NCI-H1436 treated with DMSO at 0.1 percent for 48 hours (cell line): ENCODE measurements at regions not wholly inside any gene's neighbourhood (a gene's known extent, or its start where the extent isn't known, plus 50 kb on each side); places are given as distances from the start of the nearest gene placed in this dataset.
"Not testable (repeated sequence)": the region's sequence is repeated elsewhere in the genome, so short reads cannot be mapped to it uniquely, and the experiment has no call there.

Experiments used
- DNase-seq: peaks from one replicate; lab custom pipeline; 2025; lab: John Stamatoyannopoulos, UW

GRCh38 chr5:4019009-4019769 lies 423.6 kb downstream of the IRX1 start:
- no peak for DNase-seq

- DNase-seq: no peak
These were observed 424.2 kb downstream of the IRX1 start for GRCh38 chr5:4019841-4020240.

GRCh38 chr5:4020400-4020799 lies 424.8 kb downstream of the IRX1 start:
- no peak for DNase-seq

DNA sequence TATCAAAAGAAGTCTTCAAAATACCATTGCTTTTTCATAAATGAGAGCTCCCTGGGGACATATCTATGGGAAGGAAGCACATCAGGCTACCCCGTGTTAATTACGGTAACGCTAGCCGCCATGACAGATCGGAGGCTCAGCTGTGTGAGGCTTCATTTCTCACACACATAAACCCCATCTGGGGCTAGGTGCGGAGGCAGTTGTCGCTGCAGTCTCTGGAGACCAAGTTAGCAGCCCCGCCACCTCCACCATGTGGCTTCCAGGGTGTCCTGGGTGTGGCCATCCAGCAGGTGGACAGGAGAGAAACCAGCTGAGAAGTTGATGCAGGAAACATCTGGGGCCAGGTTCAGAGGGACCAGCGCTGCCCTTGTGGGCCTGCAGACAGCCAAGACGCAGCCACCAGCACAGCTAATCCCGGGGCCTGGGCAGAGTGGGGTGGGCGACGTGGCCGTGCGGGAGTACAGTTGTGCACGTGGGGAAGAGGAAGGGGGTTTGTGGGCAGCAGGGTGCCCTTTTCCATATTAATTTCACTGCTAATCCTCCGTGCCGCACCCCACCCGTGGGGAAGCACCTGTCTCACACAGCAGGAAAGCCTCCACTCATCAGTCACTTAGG lies 426.5 kb downstream of the IRX1 start:
- DNase-seq: no peak

GRCh38 chr5:4023091-4023752 lies 427.6 kb downstream of the IRX1 start:
- DNase-seq: no peak

DNA sequence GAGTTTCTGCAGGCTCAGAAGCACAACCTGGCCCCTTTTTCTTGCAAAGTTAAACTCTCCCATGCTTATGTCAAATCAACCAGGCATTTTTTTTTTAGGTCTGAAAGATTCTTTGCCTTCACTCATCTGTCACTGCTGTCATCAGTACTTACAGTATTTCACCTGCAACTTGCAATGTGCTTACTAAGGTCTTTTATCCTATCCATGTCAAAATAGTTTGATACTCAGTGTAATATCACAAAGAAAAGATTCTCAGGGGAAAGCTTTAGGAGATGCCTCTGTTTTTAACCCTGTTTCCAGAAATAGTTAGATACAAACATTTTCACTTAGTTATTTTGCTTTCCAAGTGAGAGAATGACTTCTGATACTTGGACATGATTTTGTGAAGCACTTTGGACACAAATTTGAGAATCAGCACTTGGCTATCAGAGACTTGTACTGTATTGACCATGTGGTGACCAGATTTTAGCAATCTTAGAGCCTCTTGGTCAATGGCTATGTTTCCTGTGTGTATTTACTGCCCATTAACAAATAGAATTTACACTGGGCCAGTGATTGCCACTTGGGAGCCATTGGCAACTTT lies 428.2 kb downstream of the IRX1 start:
- no peak for DNase-seq

DNA sequence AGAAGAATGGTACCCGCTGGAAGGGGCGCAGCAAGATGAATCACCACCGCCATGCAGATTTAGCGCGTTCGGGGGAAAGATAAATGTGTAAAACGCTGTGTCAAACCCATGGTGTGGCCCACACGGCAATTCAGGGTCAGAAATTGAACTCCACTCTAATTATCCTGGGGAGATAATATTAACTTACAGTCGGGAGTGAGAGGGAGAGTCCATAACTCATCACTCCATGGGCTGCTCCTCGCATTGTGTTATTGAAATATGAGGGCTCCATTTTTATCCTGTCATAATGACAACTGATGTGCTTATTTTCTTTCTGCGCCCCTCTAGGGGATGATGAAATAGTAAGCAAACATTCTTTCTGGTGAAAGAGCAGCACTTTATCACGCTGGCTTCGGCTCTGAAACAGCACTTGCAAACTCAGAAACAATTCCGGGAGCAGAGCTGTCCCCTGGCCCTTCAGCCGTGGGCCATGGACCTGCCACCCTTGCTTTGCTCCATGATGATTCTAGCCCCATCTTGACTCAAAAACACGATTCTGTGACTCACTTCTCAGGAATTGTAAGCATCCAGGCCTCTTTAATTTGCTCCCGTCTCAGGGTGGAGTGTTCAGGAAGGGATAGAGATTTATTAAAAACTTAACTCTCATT lies 431.6 kb downstream of the IRX1 start:
- no peak for DNase-seq

GRCh38 chr5:4028384-4028783 lies 432.8 kb downstream of the IRX1 start:
- DNase-seq: no peak

DNA sequence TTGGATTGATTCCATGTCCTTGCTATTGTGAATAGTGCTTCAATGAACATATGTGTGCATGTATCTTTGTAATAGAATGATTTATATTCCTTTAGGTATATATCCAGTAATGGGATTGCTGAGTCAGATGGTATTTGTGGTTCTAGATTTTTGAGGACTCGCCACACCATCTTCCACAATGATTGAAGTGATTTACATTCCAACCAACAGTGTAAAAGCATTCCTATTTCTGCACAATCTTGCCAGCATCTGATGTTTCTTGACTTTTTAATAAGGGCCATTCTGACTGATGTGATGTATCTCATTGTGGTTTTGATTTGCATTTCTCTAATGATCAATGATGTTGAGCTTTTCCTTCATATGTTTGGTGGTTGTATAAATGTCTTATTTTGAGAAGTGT lies 437.9 kb downstream of the IRX1 start:
- not testable (repeated sequence) for DNase-seq

GRCh38 chr5:4036861-4037260 lies 441.2 kb downstream of the IRX1 start:
- DNase-seq: no peak

DNA sequence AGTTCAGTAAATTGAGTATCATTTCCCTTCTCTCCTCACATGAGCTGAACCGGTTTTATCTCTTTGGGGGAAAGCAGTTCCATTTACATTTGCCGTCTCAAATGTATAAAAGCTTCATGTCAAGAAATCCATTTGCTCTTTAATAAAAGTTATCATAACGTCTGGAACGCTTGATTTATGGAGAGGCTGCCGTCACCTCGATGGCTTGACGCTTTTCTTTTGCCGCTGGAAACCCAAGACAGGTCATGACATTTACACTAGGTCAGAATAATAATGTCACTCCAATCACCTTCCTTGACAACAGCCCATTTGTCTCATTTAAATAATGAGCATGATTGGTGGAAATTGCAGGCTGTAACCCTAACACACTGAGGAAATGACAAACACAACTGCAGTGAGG lies 443.4 kb downstream of the IRX1 start:
- DNase-seq: no peak

- no peak for DNase-seq
These were observed 446.7 kb downstream of the IRX1 start for GRCh38 chr5:4042311-4042710.

DNA sequence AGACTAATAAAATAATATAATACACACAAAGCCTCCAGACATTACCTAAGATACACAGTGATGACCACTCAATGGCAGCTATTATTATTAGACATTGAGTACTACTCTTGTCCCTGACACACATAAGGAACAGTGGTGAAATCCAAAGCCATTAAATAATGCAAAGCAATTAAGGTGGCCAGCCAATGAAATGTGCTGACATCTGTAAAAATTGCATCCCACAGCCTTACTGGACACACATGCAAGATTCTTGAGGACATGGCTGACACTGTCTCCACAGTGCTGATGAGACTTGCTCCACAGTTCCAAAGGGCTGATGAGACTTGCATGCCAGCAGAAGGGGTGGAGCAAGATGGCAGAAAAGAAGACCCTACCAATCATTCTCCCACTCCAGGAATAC lies 447.5 kb downstream of the IRX1 start:
- DNase-seq: no peak

DNA sequence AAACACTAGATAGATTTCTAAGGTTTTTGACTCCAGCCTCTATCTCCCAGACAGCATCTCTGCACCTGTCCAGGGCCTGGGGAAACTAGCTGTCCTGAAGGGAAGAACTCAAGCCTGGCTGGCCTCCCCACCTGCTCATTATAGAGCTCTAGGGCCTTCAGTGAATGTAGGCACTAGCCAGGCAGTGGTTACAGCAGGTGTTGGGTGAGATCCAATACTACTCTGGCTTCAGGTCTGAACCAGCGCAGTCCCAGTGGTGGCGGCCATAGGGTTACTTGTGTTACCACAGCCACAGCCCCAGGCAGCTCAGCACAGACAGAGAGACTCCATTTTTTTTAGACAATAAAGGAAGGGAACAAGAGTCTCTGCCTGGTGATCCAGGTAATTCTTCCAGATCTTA lies 449.2 kb downstream of the IRX1 start:
- DNase-seq: no peak

DNA sequence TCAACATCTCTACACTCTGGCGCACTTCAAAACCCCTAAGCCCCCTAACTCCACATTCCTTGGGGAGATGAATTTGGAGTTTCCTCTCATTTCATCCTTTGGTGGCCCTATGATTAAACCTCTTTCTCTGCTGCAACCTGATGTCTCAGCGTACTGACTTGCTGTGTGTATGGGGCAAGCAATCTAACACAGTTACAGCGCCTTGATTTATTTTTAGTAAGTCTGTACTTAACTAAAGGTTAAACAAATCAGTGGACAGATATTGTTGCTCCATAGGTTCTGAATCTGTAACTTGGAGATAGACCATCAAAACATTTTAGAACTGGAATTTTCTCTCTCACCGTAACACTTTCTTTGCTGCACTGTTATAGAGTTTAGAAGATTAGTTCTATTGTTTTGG lies 452.8 kb downstream of the IRX1 start:
- DNase-seq: no peak

- no peak for DNase-seq
These were observed 454.6 kb downstream of the IRX1 start for GRCh38 chr5:4050203-4050602.

DNA sequence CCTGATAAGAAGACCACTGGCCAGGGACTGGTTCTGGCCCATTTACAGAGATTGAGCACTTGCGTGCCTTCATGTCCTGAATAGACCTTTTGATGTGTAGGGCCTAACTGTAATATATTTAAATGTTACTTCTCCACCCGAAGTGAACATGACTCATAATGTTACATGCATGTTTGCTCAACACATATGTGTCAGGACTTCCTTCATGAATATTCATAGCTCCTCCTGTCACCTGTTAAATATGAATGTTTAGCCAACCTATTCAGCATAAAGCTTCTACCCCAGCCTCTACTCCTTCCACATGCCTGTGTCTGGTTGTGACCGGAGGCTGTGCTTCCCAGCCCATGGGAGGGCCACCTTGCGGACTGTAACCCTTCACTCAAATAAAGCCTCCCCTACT lies 457.5 kb downstream of the IRX1 start:
- DNase-seq: no peak

- no peak for DNase-seq
These were observed 458.5 kb downstream of the IRX1 start for GRCh38 chr5:4054092-4054491.

DNA sequence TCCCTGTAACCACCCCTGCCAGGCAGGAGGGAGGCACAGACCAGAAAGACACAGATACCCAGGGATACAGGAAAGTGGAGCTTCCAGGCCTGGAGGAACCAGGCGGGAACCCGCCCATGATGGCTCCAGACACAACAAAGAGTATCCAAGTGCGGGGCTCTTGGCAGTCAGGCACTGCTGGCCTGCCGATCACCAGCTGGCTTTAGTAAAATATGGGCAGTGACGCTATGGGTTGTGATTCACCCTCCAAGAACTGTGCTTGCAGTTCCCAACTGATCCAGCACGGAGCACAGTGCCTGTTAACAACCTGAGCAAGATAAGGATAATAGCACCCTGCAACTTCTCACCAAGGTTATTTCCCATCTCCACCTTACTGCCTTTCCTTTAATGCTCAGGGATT lies 463.3 kb downstream of the IRX1 start:
- no peak for DNase-seq

DNA sequence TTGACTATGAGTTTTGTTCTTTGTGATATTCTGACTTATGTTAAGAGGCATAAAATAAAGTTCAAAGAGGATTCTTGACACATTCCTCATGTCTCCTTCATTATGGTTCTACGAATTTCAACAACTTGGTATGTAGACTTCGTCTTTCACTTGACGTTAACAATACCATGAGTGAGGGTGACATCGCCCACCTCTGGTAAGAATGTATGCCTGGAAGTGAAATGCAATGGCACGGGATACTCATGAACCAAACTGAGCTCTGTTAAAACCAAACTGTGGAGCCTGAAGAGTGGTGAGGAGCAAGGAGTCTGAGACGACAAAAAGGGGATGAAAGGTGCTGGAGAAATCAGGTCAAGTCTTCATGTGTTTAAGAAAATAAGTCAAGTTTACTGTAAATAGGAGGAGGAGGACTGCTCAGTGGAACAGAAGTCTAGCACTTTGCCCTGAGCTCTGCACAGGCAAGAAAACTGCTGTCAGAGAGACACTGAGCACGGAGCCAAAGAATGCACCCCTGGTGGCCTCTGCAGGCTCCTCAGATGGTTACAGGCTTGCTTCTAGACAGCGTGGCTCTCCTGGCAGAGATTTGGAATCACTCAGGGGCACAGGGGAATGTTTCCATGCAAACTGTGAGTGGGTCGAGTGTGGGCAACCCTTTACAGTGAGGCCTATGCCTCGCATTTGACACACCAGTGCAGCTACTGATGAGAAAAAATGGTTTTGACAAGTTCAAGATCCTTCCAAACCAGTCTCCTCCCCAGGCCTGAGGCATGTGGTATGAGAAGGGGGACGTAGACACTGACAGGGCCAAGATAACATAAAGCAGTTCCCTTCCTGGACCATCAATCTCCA lies 470.1 kb downstream of the IRX1 start:
- no peak for DNase-seq

DNA sequence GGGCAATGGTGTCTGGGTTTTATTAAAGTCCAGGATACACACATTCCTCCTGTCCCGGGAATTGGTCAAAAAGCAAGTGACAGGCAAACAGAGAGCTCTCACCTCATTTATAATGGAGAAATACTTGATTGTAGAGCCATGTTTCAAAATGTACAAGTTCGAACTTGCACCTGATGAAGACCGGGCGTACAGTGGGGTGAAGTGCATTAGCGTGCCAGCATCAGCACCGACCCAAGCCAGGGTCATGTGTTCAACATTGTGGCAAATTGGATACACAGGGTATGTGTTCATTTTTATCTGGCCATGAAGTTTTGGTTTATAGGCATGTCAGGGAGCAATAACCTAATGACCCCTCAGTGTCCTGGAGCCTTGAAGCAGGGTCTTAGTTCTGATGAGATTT lies 472.5 kb downstream of the IRX1 start:
- no peak for DNase-seq

GRCh38 chr5:4078544-4078943 lies 482.9 kb downstream of the IRX1 start:
- no peak for DNase-seq
